HCT116 (cell line): ENCODE measurements at regions not wholly inside any gene's neighbourhood (a gene's known extent, or its start where the extent isn't known, plus 50 kb on each side); places are given as distances from the start of the nearest gene placed in this dataset.

Source experiments
- ATAC-seq: fragments of 200-7000 bp; cut with Tn5 transposase; 2 replicates; pipeline ENCODE4 v1.9.1; 2020; ENCODE audit warnings: mild to moderate bottlenecking, moderate library complexity
- BruUV-seq: library from RNA; stranded (reverse); fragments of 400-500 nt; replicated peaks from 2 replicates; lab custom pipeline; 2021; lab: Mats Ljungman, UMichigan
- CTCF ChIA-PET: fragments of 300-600 bp; sonication (Branson Sonifier 250); formaldehyde crosslinking; loops from one replicate; lab custom pipeline; 2021; ENCODE audit warnings: antibody characterized with exemption; lab: Charles Lee
- POLR2A ChIA-PET: fragments of 300-600, 350-600 bp; sonication (Branson Sonifier 250); formaldehyde crosslinking; loops from one replicate; lab custom pipeline; 2021; ENCODE audit warnings: antibody characterized with exemption; lab: Charles Lee
- RAD21 ChIA-PET, 2 experiments: fragments of 300-600 bp; sonication (Branson Sonifier 250); formaldehyde crosslinking; loops; one replicate each; lab custom pipeline; 2023; ENCODE audit warnings: low total read pairs in 2 of 2; ENCODE audit not compliant: uncharacterized antibody in 2 of 2, unreplicated experiment in 2 of 2, low non-redundant PET in 1 of 2; lab: Charles Lee
- DNase-seq: peaks from one replicate; pipeline ENCODE4 v3.0.0-alpha.2; 2010; ENCODE audit warnings: low read depth, low spot score
- H2AFZ ChIP-seq: fragments of 200-600 bp; shearing (Covaris generic), sonication (generic); 2 replicates; pipeline ENCODE4 v1.6.1; 2017; ENCODE audit warnings: low read depth, mixed run types, mixed read lengths, antibody characterized with exemption, low read length; ENCODE audit not compliant: poor library complexity, severe bottlenecking
- H3K27ac ChIP-seq: 2 replicates; pipeline ENCODE4 v1.5.1; 2012; ENCODE audit warnings: low read depth, low read length
- H3K27me3 ChIP-seq: fragments of 200-600 bp; sonication (generic); 2 replicates; pipeline ENCODE4 v1.6.1; 2016; ENCODE audit warnings: mixed run types, low read length, mixed read lengths; ENCODE audit not compliant: insufficient read depth
- H3K36me3 ChIP-seq, 2 experiments: fragments of 200-500 bp in 1 of 2; fragments of 200-600 bp in 1 of 2; sonication (Bioruptor generic) in 1 of 2; sonication (generic) in 1 of 2; 2 replicates each; pipeline versions ENCODE4 v1.5.1 to v1.6.1; 2014 to 2016; ENCODE audit warnings: low read length in 2 of 2, inconsistent platforms in 1 of 2, mixed read lengths in 1 of 2, mixed run types in 1 of 2; ENCODE audit not compliant: insufficient read depth in 2 of 2, control insufficient read depth in 1 of 2
- H3K4me1 ChIP-seq, 2 experiments: fragments of 200-600 bp in 1 of 2; sonication (generic) in 1 of 2; 2 replicates each; pipeline versions ENCODE4 v1.5.1 to v1.6.1; 2012 to 2017; ENCODE audit warnings: low read length in 2 of 2, inconsistent platforms in 1 of 2, mild to moderate bottlenecking in 1 of 2, mixed read lengths in 1 of 2, mixed run types in 1 of 2, moderate library complexity in 1 of 2; ENCODE audit not compliant: insufficient read depth in 2 of 2, control insufficient read depth in 1 of 2
- H3K4me2 ChIP-seq: fragments of 200-600 bp; sonication (generic); 2 replicates; pipeline ENCODE4 v1.6.1; 2017; ENCODE audit warnings: mixed run types, low read length, mixed read lengths
- H3K4me3 ChIP-seq, 2 experiments: fragments of 200-600 bp in 1 of 2; sonication (generic) in 1 of 2; replicated peaks in 1 of 2; 2 replicates each; pipeline ENCODE4 v1.5.1; 2011 to 2016; ENCODE audit warnings: low read length in 2 of 2, control low read depth in 1 of 2, low read depth in 1 of 2, mild to moderate bottlenecking in 1 of 2, mixed read lengths in 1 of 2, mixed run types in 1 of 2
- H3K79me2 ChIP-seq: fragments of 200-600 bp; sonication (generic); 2 replicates; pipeline ENCODE4 v1.6.1; 2017; ENCODE audit warnings: mild to moderate bottlenecking, mixed run types, low read length, moderate library complexity, mixed read lengths; ENCODE audit not compliant: insufficient read depth
- H3K9ac ChIP-seq: fragments of 200-600 bp; sonication (generic); 2 replicates; pipeline ENCODE4 v1.6.1; 2016; ENCODE audit warnings: low read length, mixed read lengths
- H3K9me2 ChIP-seq: fragments of 200-600 bp; sonication (generic), shearing (Covaris generic); 2 replicates; pipeline ENCODE4 v1.6.1; 2017; ENCODE audit warnings: mixed run types, mild to moderate bottlenecking, moderate library complexity; ENCODE audit not compliant: insufficient read depth
- H3K9me3 ChIP-seq, 2 experiments: fragments of 200-500 bp in 1 of 2; fragments of 200-600 bp in 1 of 2; sonication (Bioruptor generic) in 1 of 2; sonication (generic) in 1 of 2; 2 replicates each; pipeline ENCODE4 v1.6.1; 2014 to 2017; ENCODE audit warnings: low read length in 2 of 2, mixed read lengths in 2 of 2, inconsistent platforms in 1 of 2, low read depth in 1 of 2, mild to moderate bottlenecking in 1 of 2, mixed run types in 1 of 2, moderate library complexity in 1 of 2; ENCODE audit not compliant: control insufficient read depth in 1 of 2, insufficient read depth in 1 of 2
- H4K20me1 ChIP-seq: fragments of 200-600 bp; sonication (generic), shearing (Covaris generic); 2 replicates; pipeline ENCODE4 v1.6.1; 2017; ENCODE audit warnings: mixed run types, mild to moderate bottlenecking, moderate library complexity; ENCODE audit not compliant: insufficient read depth
- ATF3 ChIP-seq: IDR thresholded peaks from 2 replicates; pipeline ENCODE4 v1.6.1; 2012
- CTCF ChIP-seq, 3 experiments: fragments of 200-600 bp in 1 of 3; sonication (generic) in 1 of 3; IDR thresholded peaks in 2 of 3; conservative IDR thresholded peaks in 1 of 3; 2 replicates each; pipeline ENCODE4 v1.5.1; 2012 to 2017; ENCODE audit warnings: low read depth in 2 of 3, low read length in 2 of 3, antibody characterized with exemption in 1 of 3, borderline replicate concordance in 1 of 3, control low read depth in 1 of 3, mild to moderate bottlenecking in 1 of 3, mixed read lengths in 1 of 3, mixed run types in 1 of 3, moderate library complexity in 1 of 3; ENCODE audit not compliant: insufficient read depth in 1 of 3
- ELF1 ChIP-seq: IDR thresholded peaks from 2 replicates; pipeline ENCODE4 v1.6.1; 2012; ENCODE audit warnings: low read depth, borderline replicate concordance
- EZH2 ChIP-seq: fragments of 200-600 bp; sonication (generic); IDR thresholded peaks from 2 replicates; pipeline ENCODE4 v1.6.1; 2017; ENCODE audit warnings: antibody characterized with exemption, mixed run types
- EZH2phosphoT487 ChIP-seq: fragments of 200-600 bp; IDR thresholded peaks from 2 replicates; pipeline ENCODE4 v1.6.1; 2018; ENCODE audit warnings: antibody characterized with exemption, borderline replicate concordance
- FOSL1 ChIP-seq: IDR thresholded peaks from 2 replicates; pipeline ENCODE4 v1.6.1; 2012; ENCODE audit warnings: low read depth
- MAX ChIP-seq: IDR thresholded peaks from 2 replicates; pipeline ENCODE4 v1.6.1; 2012
- REST ChIP-seq: IDR thresholded peaks from 2 replicates; pipeline ENCODE4 v1.6.1; 2012; ENCODE audit warnings: low read depth
- SRF ChIP-seq: IDR thresholded peaks from 2 replicates; pipeline ENCODE4 v1.6.1; 2012; ENCODE audit warnings: low read depth
- YY1 ChIP-seq: IDR thresholded peaks from 2 replicates; pipeline ENCODE4 v1.6.1; 2011; ENCODE audit warnings: low read length, low read depth, moderate library complexity, mild to moderate bottlenecking; ENCODE audit not compliant: insufficient replicate concordance; ENCODE audit errors: extremely low read depth
- ZBTB33 ChIP-seq: IDR thresholded peaks from 2 replicates; pipeline ENCODE4 v1.6.1; 2011; ENCODE audit warnings: mild to moderate bottlenecking, low read length, moderate library complexity; ENCODE audit not compliant: insufficient replicate concordance; ENCODE audit errors: extremely low read depth
- intact Hi-C: fragments of 100-400 bp; cut with micrococcal nuclease; formaldehyde crosslinking; loops from 2 replicates; pipeline ENCODE4 v1.10.0; 2022

- TF ChIP-seq REST (no peak), SRF (no peak), EZH2 (no peak), YY1 (no peak), ATF3 (no peak)
Measured at GRCh38 chr2:57330447-57330846, 716.2 kb upstream of the VRK2 start (continued).

- ATAC-seq (no peak), DNase-seq (no peak)
- Histone ChIP-seq H3K79me2 (no peaks in the 10 kb centered on the region), H3K4me2 (no peak overlapping the region), H3K27me3 (no peaks in the 10 kb centered on the region), H3K9me2 (no peaks in the 10 kb centered on the region; the same call in 1 of the 2 replicates), H3K9ac (no peak overlapping the region), H3K27ac (no peak overlapping the region), H3K36me3 (no peaks in the 10 kb centered on the region), H3K4me3 (no peak overlapping the region), H3K4me1 (peaks cover 0 to 11% of the 10 kb centered on the region in 2 experiments; a peak in 2 of 4 replicates), H2AFZ (no peak overlapping the region), H3K9me3 (no peaks in the 10 kb centered on the region), H4K20me1 (no peaks in the 10 kb centered on the region)
- no TSS peak for BruUV-seq
- ChIA-PET RAD21 (no interaction called here), POLR2A (no interaction called here), CTCF (no interaction called here)
- intact Hi-C loops, result no loop called here
- TF ChIP-seq ATF3, result no peak
- no peak for TF ChIP-seq EZH2
- no peak for TF ChIP-seq EZH2phosphoT487
- TF ChIP-seq REST, result no peak
- TF ChIP-seq MAX, result no peak
- no peak for TF ChIP-seq ELF1
- TF ChIP-seq ZBTB33, result no peak
- no peak for TF ChIP-seq FOSL1
- no peak for TF ChIP-seq CTCF (IDR thresholded peaks at IDR 0.05 in 2 of 3, conservative IDR thresholded peaks at IDR 0.05 in 1 of 3; ENCODE audit: borderline replicate concordance in 1 of 3, insufficient read depth in 1 of 3, low read depth in 2 of 3, low read length in 2 of 3)
Measured at GRCh38 chr2:57333221-57333620, 713.4 kb upstream of the VRK2 start.
